Thoracic aorta (tissue), 2 donors: ENCODE measurements at regions not wholly inside any gene's neighbourhood (a gene's known extent, or its start where the extent isn't known, plus 50 kb on each side); places are given as distances from the start of the nearest gene placed in this dataset.
A peak's percentile ranks its signal among the peaks of the same experiment; 100 is the strongest.

Source experiments
- ATAC-seq: fragments of 150-250 bp; one replicate; pipeline ENCODE4 v1.8.0; 2017; ENCODE audit warnings: low read depth; ENCODE audit not compliant: insufficient number of reproducible peaks, low FRiP score
- DNase-seq: peaks from one replicate; pipeline ENCODE4 v3.0.0-alpha.2; 2020; ENCODE audit warnings: low spot score
- H3K27ac ChIP-seq, 2 donors: fragments of 200-600 bp; sonication (generic); 1 replicate in 1 of 2; 2 replicates in 1 of 2; pipeline ENCODE4 v1.5.1; 2016; ENCODE audit warnings: mild to moderate bottlenecking in 2 of 2, moderate library complexity in 2 of 2
- H3K27me3 ChIP-seq: fragments of 200-600 bp; sonication (generic); replicated peaks from 2 replicates; pipeline ENCODE4 v1.6.0; 2016; ENCODE audit warnings: mild to moderate bottlenecking; ENCODE audit not compliant: insufficient read depth
- H3K36me3 ChIP-seq: fragments of 200-600 bp; sonication (generic); one replicate; pipeline ENCODE4 v1.5.1; 2016
- H3K4me1 ChIP-seq, 2 donors: fragments of 200-600 bp; sonication (generic); 1 replicate in 1 of 2; 2 replicates in 1 of 2; pipeline versions ENCODE4 v1.5.1 to v1.6.0; 2016; ENCODE audit warnings: low read depth in 2 of 2, mild to moderate bottlenecking in 1 of 2; ENCODE audit not compliant: control insufficient read depth in 1 of 2
- H3K4me3 ChIP-seq: fragments of 200-600 bp; sonication (generic); 2 replicates; pipeline ENCODE4 v1.5.1; 2016; ENCODE audit warnings: mild to moderate bottlenecking
- H3K9me3 ChIP-seq: fragments of 200-600 bp; sonication (generic); 2 replicates; pipeline ENCODE4 v1.5.1; 2016
- TF ChIP-seq, protein P1 (sequence below): fragments of 200-600 bp; sonication (generic); IDR thresholded peaks from one replicate; pipeline ENCODE4 v1.5.1; 2019; ENCODE audit warnings: antibody characterized with exemption

DNA sequence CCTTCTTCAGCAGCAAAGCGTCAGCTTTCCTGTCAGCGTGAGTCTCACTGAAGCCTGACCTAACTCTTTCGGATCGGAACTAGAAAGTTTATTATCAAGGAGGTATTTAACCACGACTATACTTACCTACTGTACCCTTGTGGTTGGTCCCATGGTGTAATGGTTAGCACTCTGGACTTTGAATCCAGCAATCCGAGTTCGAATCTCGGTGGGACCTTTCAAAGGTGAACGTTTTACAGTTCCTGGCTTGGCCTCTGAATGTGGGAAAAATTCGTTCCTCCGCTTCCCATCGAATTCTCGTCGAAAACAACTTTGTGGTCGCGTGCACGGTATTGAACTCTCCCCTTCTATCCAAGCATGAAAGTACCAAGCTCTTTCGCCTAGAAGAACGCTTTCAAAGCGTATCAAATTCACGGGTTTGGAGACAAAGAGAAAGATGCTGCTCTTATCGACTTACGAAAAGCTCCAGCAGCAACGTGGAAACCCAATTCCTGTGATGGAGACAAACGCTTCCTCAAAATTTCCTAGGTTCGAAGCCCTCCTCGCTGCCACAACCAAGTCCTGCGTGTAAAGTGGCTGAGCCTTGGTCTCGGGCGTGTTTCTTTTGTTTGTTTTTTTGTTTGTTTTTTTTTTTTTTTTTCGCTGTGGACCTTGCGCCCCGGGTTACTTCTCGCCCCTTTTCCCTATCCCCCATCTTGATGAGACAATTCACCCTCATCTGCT is 63.7 kb downstream of the GPX5 start:
- no peaks in the 10 kb centered on the region for H3K9me3 ChIP-seq
- no peaks in the 10 kb centered on the region for H3K36me3 ChIP-seq
- TF ChIP-seq, protein P1, sequence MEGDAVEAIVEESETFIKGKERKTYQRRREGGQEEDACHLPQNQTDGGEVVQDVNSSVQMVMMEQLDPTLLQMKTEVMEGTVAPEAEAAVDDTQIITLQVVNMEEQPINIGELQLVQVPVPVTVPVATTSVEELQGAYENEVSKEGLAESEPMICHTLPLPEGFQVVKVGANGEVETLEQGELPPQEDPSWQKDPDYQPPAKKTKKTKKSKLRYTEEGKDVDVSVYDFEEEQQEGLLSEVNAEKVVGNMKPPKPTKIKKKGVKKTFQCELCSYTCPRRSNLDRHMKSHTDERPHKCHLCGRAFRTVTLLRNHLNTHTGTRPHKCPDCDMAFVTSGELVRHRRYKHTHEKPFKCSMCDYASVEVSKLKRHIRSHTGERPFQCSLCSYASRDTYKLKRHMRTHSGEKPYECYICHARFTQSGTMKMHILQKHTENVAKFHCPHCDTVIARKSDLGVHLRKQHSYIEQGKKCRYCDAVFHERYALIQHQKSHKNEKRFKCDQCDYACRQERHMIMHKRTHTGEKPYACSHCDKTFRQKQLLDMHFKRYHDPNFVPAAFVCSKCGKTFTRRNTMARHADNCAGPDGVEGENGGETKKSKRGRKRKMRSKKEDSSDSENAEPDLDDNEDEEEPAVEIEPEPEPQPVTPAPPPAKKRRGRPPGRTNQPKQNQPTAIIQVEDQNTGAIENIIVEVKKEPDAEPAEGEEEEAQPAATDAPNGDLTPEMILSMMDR: no peak
- DNase-seq (no peak), ATAC-seq (no peak)
- H3K4me3 ChIP-seq: peak overlapping the region; percentile 13
- H3K4me1 ChIP-seq: peaks cover 0 to 16% of the 10 kb centered on the region in 2 donors
- H3K27me3 ChIP-seq: no peaks in the 10 kb centered on the region
- H3K27ac ChIP-seq: no peak overlapping the region

DNA sequence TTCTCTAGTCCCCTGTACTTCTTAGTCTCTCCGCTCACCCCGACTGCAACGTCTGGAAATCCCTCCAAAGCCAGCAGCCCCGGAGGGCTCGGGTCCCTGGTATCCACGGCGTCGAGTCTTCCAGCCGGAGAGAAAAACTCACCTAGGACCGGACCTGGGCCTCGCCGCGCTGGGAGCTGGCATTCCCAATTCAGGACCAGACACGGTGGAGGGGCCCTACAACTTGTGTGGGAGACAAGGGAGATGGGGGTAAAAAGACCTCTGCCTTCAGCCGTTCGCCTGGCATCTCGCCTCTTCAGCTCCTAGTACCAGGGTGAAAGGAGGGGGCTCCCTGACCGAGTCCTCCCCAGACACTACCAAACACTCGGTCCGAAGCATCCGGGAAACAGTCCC is 64.3 kb downstream of the GPX5 start:
- ATAC-seq (no peak), DNase-seq (no peak)
- TF ChIP-seq, protein P1: no peak
- H3K9me3 ChIP-seq: no peaks in the 10 kb centered on the region
- H3K4me3 ChIP-seq: no peak overlapping the region
- no peaks in the 10 kb centered on the region for H3K27me3 ChIP-seq
- peaks cover 0 to 16% of the 10 kb centered on the region in 2 donors for H3K4me1 ChIP-seq
- H3K27ac ChIP-seq: no peak overlapping the region
- H3K36me3 ChIP-seq: no peaks in the 10 kb centered on the region

DNA sequence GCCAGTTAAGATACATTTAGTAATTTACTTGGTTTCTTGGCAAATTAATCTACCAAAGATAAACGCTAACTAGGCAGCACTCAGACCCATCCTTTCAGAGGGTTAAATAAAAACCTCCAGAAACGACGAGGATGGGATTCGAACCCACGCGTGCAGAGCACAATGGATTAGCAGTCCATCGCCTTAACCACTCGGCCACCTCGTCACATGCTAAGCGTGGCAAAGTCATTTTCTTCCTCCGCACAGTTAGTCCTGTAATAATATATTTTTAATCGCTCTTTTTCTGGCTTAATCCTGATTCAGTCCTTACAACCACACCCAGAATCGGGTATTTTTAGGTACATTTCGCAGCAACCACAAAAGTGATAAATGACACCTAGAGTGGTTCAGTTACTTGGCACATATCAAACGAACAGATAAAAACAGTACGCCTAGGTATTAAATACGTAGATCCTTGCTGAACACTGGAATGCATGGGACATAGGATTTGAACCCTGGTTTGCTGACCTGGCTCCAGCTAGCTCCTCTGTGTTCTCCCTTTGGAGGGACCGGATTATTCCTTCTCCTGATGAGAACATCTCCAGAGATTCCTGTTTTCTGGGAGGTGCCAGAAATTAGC is 71.6 kb downstream of the GPX5 start:
- Histone ChIP-seq H3K4me3 (no peak overlapping the region), H3K27ac (no peak overlapping the region), H3K27me3 (no peaks in the 10 kb centered on the region), H3K9me3 (no peaks in the 10 kb centered on the region), H3K36me3 (no peaks in the 10 kb centered on the region), H3K4me1 (no peaks in the 10 kb centered on the region)
- DNase-seq (no peak), ATAC-seq (no peak)
- TF ChIP-seq, protein P1: no peak

DNA sequence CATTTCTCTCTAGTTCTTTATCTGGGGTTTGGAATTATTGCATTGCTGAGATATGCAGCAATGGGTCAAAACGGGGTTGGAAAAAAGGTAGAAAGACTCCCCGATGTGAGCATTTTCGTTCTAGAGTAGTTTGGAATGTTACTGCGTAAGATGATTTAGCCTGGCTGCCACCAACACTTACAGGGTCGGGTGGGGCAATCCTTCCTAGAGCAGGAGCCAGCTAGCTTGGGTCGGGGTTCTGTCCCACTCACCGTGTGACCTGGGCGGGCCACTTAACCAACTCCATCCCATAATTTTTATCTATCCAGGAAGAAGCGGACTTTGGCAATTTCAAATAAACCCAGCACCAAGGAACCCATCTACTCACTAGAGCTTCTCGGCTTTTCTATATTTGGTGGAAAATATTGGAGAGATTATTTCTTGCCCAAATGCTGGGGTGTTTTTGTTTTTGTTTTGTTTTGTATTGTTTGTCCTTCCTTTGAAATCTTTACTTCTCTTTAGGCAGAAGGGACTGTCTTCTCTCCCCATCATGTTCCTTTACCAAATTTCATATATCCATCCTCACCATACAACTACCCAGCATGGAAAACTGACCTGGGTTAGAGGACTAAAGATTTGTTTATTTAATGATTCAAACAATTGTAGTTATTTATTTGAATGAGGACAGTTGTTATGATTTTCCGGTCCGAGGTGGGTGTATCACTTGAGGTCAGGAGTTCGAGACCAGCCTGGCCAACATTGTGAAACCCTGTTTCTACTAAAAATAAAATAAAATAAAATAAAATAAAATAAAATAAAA is 72.4 kb downstream of the GPX5 start:
- H3K4me3 ChIP-seq: no peak overlapping the region
- TF ChIP-seq, protein P1: no peak
- no peak for ATAC-seq
- H3K9me3 ChIP-seq: no peaks in the 10 kb centered on the region
- no peak overlapping the region for H3K27ac ChIP-seq
- no peaks in the 10 kb centered on the region for H3K4me1 ChIP-seq
- H3K27me3 ChIP-seq: no peaks in the 10 kb centered on the region
- no peak for DNase-seq
- no peaks in the 10 kb centered on the region for H3K36me3 ChIP-seq
